ENCODE measurements at regions not wholly inside any gene's neighbourhood (a gene's known extent, or its start where the extent isn't known, plus 50 kb on each side); places are given as distances from the start of the nearest gene placed in this dataset.

GRCh38 chr6:165735065-165735464 is 72.0 kb upstream of the PDE10A start (continued):
- 0 out of 2 replicates have a peak, but pooled peaks have one; percentile 72 for TF ChIP-seq TRIM22 (IDR thresholded peaks at IDR 0.05)
- no peak for TF ChIP-seq ZSCAN9 (CRISPR knock-in tag; IDR thresholded peaks at IDR 0.05; ENCODE audit: borderline replicate concordance)
- no peak for TF ChIP-seq MLLT10 (CRISPR knock-in tag; IDR thresholded peaks at IDR 0.05)
- TF ChIP-seq NONO (IDR thresholded peaks at IDR 0.05) = 0 out of 2 replicates have a peak, but pooled peaks have one; percentile 14
- TF ChIP-seq NONO (CRISPR knock-in tag; conservative IDR thresholded peaks at IDR 0.05) = no peak
- TF ChIP-seq ZNF746 (CRISPR knock-in tag; IDR thresholded peaks at IDR 0.05) = no peak
- no peak for TF ChIP-seq ZNF674 (CRISPR knock-in tag; IDR thresholded peaks at IDR 0.05; ENCODE audit: low read depth)
- 0 out of 2 replicates have a peak, but pooled peaks have one; percentile 63 for TF ChIP-seq PLRG1 (conservative IDR thresholded peaks at IDR 0.05)

- peaks cover 6% of the 10 kb centered on the region; the same call in 1 of the 2 replicates for H3K9me3 ChIP-seq (ENCODE audit: low read length)
- in situ Hi-C loops (cut with HindIII; ENCODE audit: extremely low pct_ligation_motif_present, low pct_unique_long_range_greater_than_20kb) = loop anchor here (5.0 kb wide), 1 partner anchor 119 kb away; no protein-coding TSS in a partner anchor
- ATAC-seq (no peak), FAIRE-seq (no peak), DNase-seq (ENCODE audit: low spot score) (no peak)
- 0% methylated on average over 1 of the region's 1 CpG for WGBS (ENCODE audit: low lambda C conversion rate)
- intact Hi-C loops (cut with micrococcal nuclease; ENCODE audit: unreplicated experiment) = no loop called here
- no peak for TF ChIP-seq ZFAT (CRISPR knock-in tag; conservative IDR thresholded peaks at IDR 0.05)
- TF ChIP-seq ZNF713 (CRISPR knock-in tag; IDR thresholded peaks at IDR 0.05) = no peak
- no peaks in the 10 kb centered on the region for H3K4me1 ChIP-seq (ENCODE audit: insufficient read depth, low read length)
- no peak overlapping the region for H2AFZ ChIP-seq (ENCODE audit: low read length)
- no peaks in the 10 kb centered on the region for H4K20me1 ChIP-seq (ENCODE audit: insufficient read depth, low read length)
- H3K4me3 ChIP-seq (replicated peaks in 1 of 3; ENCODE audit: insufficient read depth in 1 of 3, low read depth in 2 of 3, low read length in 3 of 3) = no peak overlapping the region
- no peak overlapping the region for H3K4me2 ChIP-seq (ENCODE audit: low read depth, low read length)
- peaks cover 1 to 25% of the 10 kb centered on the region in 2 experiments; a peak in 4 of 5 replicates for H3K27me3 ChIP-seq (ENCODE audit: control insufficient read depth in 1 of 2, insufficient read depth in 2 of 2, low read length in 2 of 2)
- ChIA-PET CTCF (ENCODE audit: low intra/inter-chr PET ratio, low total read pairs) (no interaction called here), POLR2A (no interaction called here)
- no peak overlapping the region for H3K27ac ChIP-seq (ENCODE audit: extremely low read length, insufficient read depth, low read length)
- BruUV-seq (replicated peaks) = no TSS peak
- H3K36me3 ChIP-seq (replicated peaks in 1 of 2; ENCODE audit: control insufficient read depth in 1 of 2, insufficient read depth in 2 of 2, low read length in 2 of 2) = no peaks in the 10 kb centered on the region
- H3K9ac ChIP-seq (ENCODE audit: insufficient read depth, low read depth, low read length) = no peak overlapping the region
- no peaks in the 10 kb centered on the region for H3K79me2 ChIP-seq (ENCODE audit: insufficient read depth, low read length)
Observed at GRCh38 chr6:165733489-165733791, 70.4 kb upstream of the PDE10A start.
